T47D (cell line): ENCODE measurements at regions not wholly inside any gene's neighbourhood (a gene's known extent, or its start where the extent isn't known, plus 50 kb on each side); places are given as distances from the start of the nearest gene placed in this dataset.

Experiments
- DNase-seq, 2 experiments: peaks; one replicate each; pipeline versions ENCODE4 v3.0.0 to v3.0.0-alpha.2; 2011 to 2012; ENCODE audit warnings: low read depth in 1 of 2, low spot score in 1 of 2
- JUND ChIP-seq: IDR thresholded peaks from 2 replicates; pipeline ENCODE4 v1.6.1; 2012; ENCODE audit warnings: low read depth
- in situ Hi-C: cut with HindIII; loops from 2 replicates; pipeline ENCODE4 v1.10.0; 2016; ENCODE audit warnings: low sequenced_read_pairs, low pct_unique_long_range_greater_than_20kb

GRCh38 chr12:69097619-69098368 is 141.6 kb upstream of the CPSF6 start:
- in situ Hi-C loops, result no loop called here
- no peak for TF ChIP-seq JUND
- DNase-seq, result peak in 1 of 2 experiments; percentile 36

- no peak for DNase-seq
- TF ChIP-seq JUND, result no peak
- in situ Hi-C loops, result no loop called here
Observed at GRCh38 chr12:69099201-69099837, 140.1 kb upstream of the CPSF6 start.

- in situ Hi-C loops, result no loop called here
- TF ChIP-seq JUND, result peak; percentile 13; the same call in 1 of the 2 replicates
- DNase-seq, result peak; percentile 26 to 96
Observed at GRCh38 chr12:69101505-69101904, 137.9 kb upstream of the CPSF6 start.

GRCh38 chr12:69102856-69103255 is 136.5 kb upstream of the CPSF6 start:
- DNase-seq, result no peak
- TF ChIP-seq JUND, result no peak
- in situ Hi-C loops, result no loop called here

- in situ Hi-C loops, result no loop called here
- DNase-seq, result peak in 1 of 2 experiments; percentile 69
- TF ChIP-seq JUND, result peak; percentile 44; the same call in 1 of the 2 replicates
Observed at GRCh38 chr12:69105101-69105962, 134.0 kb upstream of the CPSF6 start.

- in situ Hi-C loops, result no loop called here
Observed at GRCh38 chr12:69106482-69107118, 132.8 kb upstream of the CPSF6 start.

GRCh38 chr12:69107541-69107940 is 131.8 kb upstream of the CPSF6 start:
- no peak for DNase-seq
- in situ Hi-C loops, result no loop called here
- no peak for TF ChIP-seq JUND

More at GRCh38 chr12:69106482-69107118, 132.8 kb upstream of the CPSF6 start:
- no peak for TF ChIP-seq JUND
- no peak for DNase-seq

DNA sequence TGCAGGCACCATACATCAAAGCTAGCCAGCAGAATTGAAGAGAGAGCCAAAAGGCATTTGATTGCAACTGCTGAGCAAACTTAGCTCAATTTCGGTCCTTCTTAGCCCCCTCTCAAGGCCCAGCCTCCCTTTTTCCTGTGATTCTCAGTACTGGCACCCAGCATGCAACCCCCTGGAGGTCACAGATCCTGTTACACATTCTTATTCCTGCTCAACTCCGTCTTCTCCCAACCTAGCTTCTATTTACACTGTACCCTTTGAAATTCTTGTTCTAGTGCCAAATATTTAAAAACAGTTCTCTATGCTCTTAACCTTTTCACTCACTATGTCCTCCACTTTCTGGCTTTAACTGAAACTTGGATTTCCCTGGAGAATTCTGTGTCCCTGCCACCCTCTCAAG is 131.3 kb upstream of the CPSF6 start:
- peak; percentile 26 to 76 for DNase-seq
- in situ Hi-C loops, result no loop called here
- no peak for TF ChIP-seq JUND

DNA sequence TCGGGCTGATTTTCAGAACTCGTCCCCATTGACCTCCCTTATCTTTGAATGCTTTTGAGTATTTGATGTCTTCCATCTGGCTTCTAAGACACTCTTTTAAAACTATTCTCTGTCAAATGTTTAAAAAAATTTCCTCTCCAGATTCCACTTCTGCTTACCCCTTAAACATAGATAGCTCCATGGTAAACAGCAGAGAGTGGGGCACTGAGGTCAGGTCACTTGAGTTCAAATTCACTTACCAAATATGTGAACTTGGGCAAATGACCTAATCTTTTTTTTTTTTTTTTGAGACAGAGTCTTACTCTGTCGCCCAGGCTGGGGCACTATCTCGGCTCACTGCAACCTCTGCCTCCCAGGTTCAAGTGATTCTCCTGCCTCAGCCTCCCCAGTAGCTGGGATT is 126.8 kb upstream of the CPSF6 start:
- in situ Hi-C loops, result no loop called here
- no peak for DNase-seq
- TF ChIP-seq JUND, result no peak

DNA sequence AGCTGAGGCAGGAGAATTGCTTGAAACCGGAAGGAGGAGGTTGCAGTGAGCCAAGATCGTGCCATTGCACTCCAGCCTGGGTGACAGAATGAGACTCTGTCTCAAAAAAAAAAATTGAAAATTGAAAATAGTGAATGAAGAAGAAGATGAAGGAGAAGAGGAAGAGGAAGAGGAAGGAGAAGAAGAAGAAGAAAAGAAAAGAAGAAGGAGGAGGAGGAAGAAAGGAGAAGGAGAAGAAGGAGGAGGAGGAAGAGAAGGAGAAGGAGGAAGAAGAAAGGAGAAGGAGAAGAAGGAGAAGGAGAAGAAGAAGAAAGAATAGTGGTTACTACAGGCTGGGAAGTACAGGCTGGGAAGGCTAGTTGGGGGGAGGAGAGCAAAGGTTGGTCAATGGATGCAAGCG is 124.3 kb upstream of the CPSF6 start:
- in situ Hi-C loops, result no loop called here
- no peak for DNase-seq
- no peak for TF ChIP-seq JUND

DNA sequence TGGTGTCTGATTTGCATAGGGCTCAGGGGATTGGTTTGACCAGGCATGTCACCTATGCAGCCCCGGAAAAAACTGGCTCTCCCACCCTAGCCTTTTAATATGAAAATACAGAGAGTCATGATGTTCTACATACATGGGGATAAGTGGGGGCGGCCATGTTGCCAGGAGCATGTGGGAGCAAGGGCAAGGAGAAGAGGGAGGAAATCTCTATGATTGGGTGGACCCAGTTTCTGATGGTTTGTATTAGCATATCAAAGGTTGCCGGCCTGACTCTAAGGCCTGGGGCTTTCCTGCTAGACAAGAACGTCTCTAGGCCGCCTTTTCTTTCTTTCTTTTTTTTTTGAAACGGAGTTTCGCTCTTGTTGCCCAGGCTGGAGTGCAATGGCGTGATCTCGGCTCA is 123.4 kb upstream of the CPSF6 start:
- in situ Hi-C loops, result no loop called here
- DNase-seq, result no peak
- TF ChIP-seq JUND, result no peak

DNA sequence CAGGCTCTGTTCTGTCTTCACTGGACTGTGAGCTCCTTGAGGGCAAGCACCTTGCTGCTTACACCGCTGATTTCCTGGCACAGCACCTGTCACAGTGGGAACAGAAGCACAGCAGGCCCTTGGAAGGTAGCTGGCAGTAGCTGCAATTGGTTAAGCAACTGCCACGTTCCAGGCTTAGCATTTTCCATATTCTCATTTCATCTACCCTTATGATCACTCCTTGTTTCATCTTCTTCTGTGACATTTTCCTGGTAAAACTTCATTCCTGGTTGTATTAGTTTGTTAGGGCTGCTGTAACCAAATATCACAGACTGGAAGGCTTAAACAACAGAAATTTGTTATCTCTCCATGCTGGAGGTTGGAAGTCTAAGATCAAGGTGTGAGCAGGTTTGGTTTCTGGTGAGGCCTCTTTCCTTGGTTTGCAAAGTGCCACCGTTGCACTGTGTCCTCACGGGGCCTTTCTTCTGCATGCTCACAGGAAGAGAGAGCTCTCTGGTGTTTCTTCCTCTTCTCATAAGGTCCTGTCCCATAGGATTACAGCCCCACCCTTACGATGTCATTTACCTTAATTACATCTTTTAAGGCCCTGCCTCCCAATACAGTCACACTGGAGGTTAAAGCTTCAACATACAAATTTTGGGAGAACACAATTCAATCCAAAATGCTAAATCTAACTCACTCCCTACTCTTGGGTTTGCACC is 121.7 kb upstream of the CPSF6 start:
- in situ Hi-C loops, result no loop called here
- no peak for TF ChIP-seq JUND
- no peak for DNase-seq
